Stimulated activated CD4-positive, alpha-beta T cell treated with anti-CD3 and anti-CD28 coated beads, Interleukin-12 subunit alpha, Interleukin-12 subunit beta, amount 100 ng/mL, for 48 hours (primary cell): ENCODE measurements at regions not wholly inside any gene's neighbourhood (a gene's known extent, or its start where the extent isn't known, plus 50 kb on each side); places are given as distances from the start of the nearest gene placed in this dataset.

ENCODE experiments used
- DNase-seq, 3 donors: peaks; one replicate each; pipeline ENCODE4 v3.0.0-alpha.2; 2020; ENCODE audit warnings: low read depth in 2 of 3, low spot score in 1 of 3

- no peak for DNase-seq
Observed at GRCh38 chr4:81572402-81572801, 100.7 kb upstream of the RASGEF1B start.

- DNase-seq = no peak
Observed at GRCh38 chr4:81571105-81571504, 99.4 kb upstream of the RASGEF1B start.

GRCh38 chr4:81566161-81566591 is 94.5 kb upstream of the RASGEF1B start:
- DNase-seq = no peak

- DNase-seq = no peak
Observed at GRCh38 chr4:81565142-81565870, 93.6 kb upstream of the RASGEF1B start.

- no peak for DNase-seq
Observed at GRCh38 chr4:81564025-81564424, 92.3 kb upstream of the RASGEF1B start.

- no peak for DNase-seq
Observed at GRCh38 chr4:81562093-81562492, 90.4 kb upstream of the RASGEF1B start.

GRCh38 chr4:81557306-81557705 is 85.6 kb upstream of the RASGEF1B start:
- no peak for DNase-seq

GRCh38 chr4:81555489-81555888 is 83.8 kb upstream of the RASGEF1B start:
- DNase-seq = no peak

GRCh38 chr4:81552086-81552485 is 80.4 kb upstream of the RASGEF1B start:
- DNase-seq = no peak

GRCh38 chr4:81550388-81550859 is 78.7 kb upstream of the RASGEF1B start:
- no peak for DNase-seq

- no peak for DNase-seq
Observed at GRCh38 chr4:81549984-81550383, 78.3 kb upstream of the RASGEF1B start.

GRCh38 chr4:81546777-81547176 is 75.1 kb upstream of the RASGEF1B start:
- DNase-seq = no peak

GRCh38 chr4:81541161-81541945 is 69.6 kb upstream of the RASGEF1B start:
- no peak for DNase-seq

- no peak for DNase-seq
Observed at GRCh38 chr4:81538716-81539427, 67.2 kb upstream of the RASGEF1B start.

GRCh38 chr4:81531410-81531809 is 59.7 kb upstream of the RASGEF1B start:
- DNase-seq = no peak

- no peak for DNase-seq
Observed at GRCh38 chr4:81528979-81529378, 57.3 kb upstream of the RASGEF1B start.

- no peak for DNase-seq
Observed at GRCh38 chr4:81528200-81528599, 56.5 kb upstream of the RASGEF1B start.

- no peak for DNase-seq
Observed at GRCh38 chr4:81527709-81528108, 56.0 kb upstream of the RASGEF1B start.

GRCh38 chr4:81527115-81527514 is 55.4 kb upstream of the RASGEF1B start:
- no peak for DNase-seq

- DNase-seq = no peak
Observed at GRCh38 chr4:81526706-81527105, 55.0 kb upstream of the RASGEF1B start.

GRCh38 chr4:81523672-81524327 is 52.1 kb upstream of the RASGEF1B start:
- DNase-seq = no peak
